B cell (primary cell): ENCODE measurements at regions not wholly inside any gene's neighbourhood (a gene's known extent, or its start where the extent isn't known, plus 50 kb on each side); places are given as distances from the start of the nearest gene placed in this dataset.

ENCODE experiments used
- ATAC-seq: fragments of 200-7000 bp; cut with Tn5 transposase; one replicate; pipeline ENCODE4 v1.10.0; 2021; ENCODE audit warnings: low read depth, mild to moderate bottlenecking, moderate number of reproducible peaks, moderate library complexity
- CTCF ChIA-PET: fragments of 350-600 bp; sonication (Branson Sonifier 250); formaldehyde crosslinking; loops from one replicate; lab custom pipeline; 2021; ENCODE audit warnings: antibody characterized with exemption, inconsistent platforms; lab: Charles Lee
- POLR2A ChIA-PET: fragments of 350-600 bp; sonication (Branson Sonifier 250); formaldehyde crosslinking; loops from one replicate; lab custom pipeline; 2021; ENCODE audit warnings: antibody characterized with exemption; lab: Charles Lee
- DNase-seq: peaks from one replicate; pipeline ENCODE4 v3.0.0; 2013
- H2AFZ ChIP-seq: 2 replicates; pipeline ENCODE4 v1.6.1; 2012; ENCODE audit warnings: mild to moderate bottlenecking, low read depth, low read length; ENCODE audit not compliant: insufficient read depth, poor library complexity, severe bottlenecking
- H3K27ac ChIP-seq, 2 donors: 1 replicate in 1 of 2; 2 replicates in 1 of 2; pipeline ENCODE4 v1.5.1; 2012 to 2013; ENCODE audit warnings: low read length in 2 of 2, mild to moderate bottlenecking in 2 of 2, moderate library complexity in 1 of 2
- H3K27me3 ChIP-seq, 4 experiments: fragments of 200-600 bp in 1 of 4; sonication (generic) in 1 of 4; replicated peaks in 1 of 4; 1 replicate in 2 of 4; 2 replicates in 2 of 4; pipeline versions ENCODE4 v1.6.1 to v1.7.0; 2013 to 2016; ENCODE audit warnings: low read length in 3 of 4, mild to moderate bottlenecking in 2 of 4, mixed read lengths in 1 of 4, moderate library complexity in 1 of 4; ENCODE audit not compliant: insufficient read depth in 4 of 4, control insufficient read depth in 3 of 4; ENCODE audit errors: control extremely low read depth in 1 of 4
- H3K36me3 ChIP-seq, 2 experiments: replicated peaks in 1 of 2; 1 replicate in 1 of 2; 2 replicates in 1 of 2; pipeline versions ENCODE4 v1.6.1 to v1.7.1; 2013; ENCODE audit warnings: low read length in 1 of 2; ENCODE audit not compliant: insufficient read depth in 2 of 2, control insufficient read depth in 1 of 2; ENCODE audit errors: control extremely low read depth in 1 of 2, extremely low read depth in 1 of 2
- H3K4me1 ChIP-seq, 2 donors: fragments of 200-600 bp in 1 of 2; sonication (generic) in 1 of 2; 1 replicate in 1 of 2; 2 replicates in 1 of 2; pipeline versions ENCODE4 v1.5.1 to v1.6.1; 2013 to 2017; ENCODE audit warnings: low read length in 2 of 2; ENCODE audit not compliant: control insufficient read depth in 2 of 2, insufficient read depth in 2 of 2
- H3K4me2 ChIP-seq: replicated peaks from 2 replicates; pipeline ENCODE3; 2012; ENCODE audit warnings: mild to moderate bottlenecking, low read depth, low read length; ENCODE audit not compliant: poor library complexity, severe bottlenecking
- H3K4me3 ChIP-seq, 5 experiments: fragments of 200-600 bp in 1 of 5; sonication (generic) in 1 of 5; 1 replicate in 3 of 5; 2 replicates in 2 of 5; pipeline versions ENCODE4 v1.5.1 to v1.7.0; 2011 to 2016; ENCODE audit warnings: low read length in 4 of 5, mild to moderate bottlenecking in 4 of 5, low read depth in 2 of 5, control low read depth in 1 of 5, moderate library complexity in 1 of 5; ENCODE audit not compliant: insufficient read depth in 1 of 5; ENCODE audit errors: control extremely low read depth in 1 of 5, extremely low read depth in 1 of 5
- H3K79me2 ChIP-seq: fragments of 200-600 bp; sonication (generic); one replicate; pipeline ENCODE4 v1.6.0; 2016; ENCODE audit warnings: low read length; ENCODE audit not compliant: control insufficient read depth, insufficient read depth
- H3K9ac ChIP-seq: fragments of 200-600 bp; sonication (generic); 2 replicates; pipeline ENCODE4 v1.6.1; 2017; ENCODE audit warnings: mild to moderate bottlenecking, low read length, moderate library complexity
- H3K9me3 ChIP-seq, 3 donors: one replicate each; pipeline versions ENCODE4 v1.6.1 to v1.7.1; 2013; ENCODE audit warnings: low read length in 2 of 3; ENCODE audit not compliant: control insufficient read depth in 2 of 3, insufficient read depth in 1 of 3; ENCODE audit errors: control extremely low read depth in 1 of 3
- H4K20me1 ChIP-seq: 2 replicates; pipeline ENCODE4 v1.6.0; 2012; ENCODE audit warnings: mild to moderate bottlenecking, low read length; ENCODE audit not compliant: insufficient read depth, control insufficient read depth, poor library complexity, severe bottlenecking
- H3K27ac Mint-ChIP-seq: one replicate; pipeline ENCODE4 v1.8.0; 2021; ENCODE audit warnings: mixed read lengths
- H3K27me3 Mint-ChIP-seq: one replicate; pipeline ENCODE4 v1.8.0; 2021; ENCODE audit warnings: mixed read lengths
- H3K4me1 Mint-ChIP-seq: one replicate; pipeline ENCODE4 v1.8.0; 2021; ENCODE audit warnings: mixed read lengths
- H3K4me3 Mint-ChIP-seq: one replicate; pipeline ENCODE4 v1.8.0; 2021; ENCODE audit warnings: mixed read lengths
- H3K9me3 Mint-ChIP-seq: one replicate; pipeline ENCODE4 v1.8.0; 2022; ENCODE audit warnings: mixed read lengths; ENCODE audit not compliant: insufficient read depth
- CTCF ChIP-seq: fragments of 200-600 bp; IDR thresholded peaks from one replicate; pipeline ENCODE4 v1.8.0; 2022; ENCODE audit warnings: antibody characterized with exemption, mild to moderate bottlenecking
- EZH2 ChIP-seq: IDR thresholded peaks from 2 replicates; pipeline ENCODE4 v1.6.1; 2012; ENCODE audit warnings: borderline replicate concordance, low read depth, mild to moderate bottlenecking, moderate library complexity, low read length; ENCODE audit not compliant: insufficient read depth, poor library complexity, severe bottlenecking
- WGBS: methylation state at CpG from one replicate; pipeline ENCODE4 v1.1.5; 2013; ENCODE audit warnings: missing lambda C conversion rate; ENCODE audit not compliant: insufficient coverage; 5-methylcytosine and 5-hydroxymethylcytosine counted together
- intact Hi-C: fragments of 100-400 bp; cut with micrococcal nuclease; formaldehyde crosslinking; loops from one replicate; pipeline ENCODE4 v1.10.0; 2022

DNA sequence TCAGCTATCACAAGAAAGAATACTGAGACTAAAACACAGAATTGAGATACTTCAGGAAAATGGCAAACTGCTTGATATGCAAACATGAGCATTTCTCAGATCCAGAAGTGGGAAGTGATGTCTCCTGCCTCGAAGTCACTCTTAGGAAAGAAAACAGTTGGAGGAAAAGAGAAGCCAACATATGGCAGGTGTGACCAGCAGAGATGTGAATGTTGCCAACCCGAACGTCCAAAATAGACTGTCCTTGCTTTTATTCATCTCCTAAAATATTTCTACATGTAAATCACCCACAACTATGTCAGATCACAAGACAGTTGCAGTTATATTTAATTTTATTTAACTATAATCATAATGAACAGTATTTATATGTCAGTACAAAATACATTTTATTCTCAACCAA, 687.6 kb downstream of the GALC start:
- no peak overlapping the region for H3K27ac ChIP-seq
- H3K27me3 ChIP-seq: no peaks in the 10 kb centered on the region
- H3K4me3 ChIP-seq: no peak overlapping the region
- H3K27ac Mint-ChIP-seq: no peak overlapping the region
- DNase-seq (no peak), ATAC-seq (no peak)
- CTCF ChIA-PET: no interaction called here
- H3K9ac ChIP-seq: no peak overlapping the region
- no peak for TF ChIP-seq EZH2
- TF ChIP-seq CTCF: no peak
- H3K4me1 ChIP-seq: no peaks in the 10 kb centered on the region
- H3K9me3 Mint-ChIP-seq: peaks cover 2% of the 10 kb centered on the region
- no peak overlapping the region for H3K4me2 ChIP-seq
- intact Hi-C loops: no loop called here
- no peaks in the 10 kb centered on the region for H3K9me3 ChIP-seq
- POLR2A ChIA-PET: no interaction called here
- no peaks in the 10 kb centered on the region for H3K27me3 Mint-ChIP-seq
- H3K4me3 Mint-ChIP-seq: no peak overlapping the region
- no peaks in the 10 kb centered on the region for H3K79me2 ChIP-seq
- no peak overlapping the region for H2AFZ ChIP-seq
- 17% methylated on average over 1 of the region's 3 CpGs for WGBS
- no peaks in the 10 kb centered on the region for H4K20me1 ChIP-seq
- no peaks in the 10 kb centered on the region for H3K36me3 ChIP-seq
- no peaks in the 10 kb centered on the region for H3K4me1 Mint-ChIP-seq

DNA sequence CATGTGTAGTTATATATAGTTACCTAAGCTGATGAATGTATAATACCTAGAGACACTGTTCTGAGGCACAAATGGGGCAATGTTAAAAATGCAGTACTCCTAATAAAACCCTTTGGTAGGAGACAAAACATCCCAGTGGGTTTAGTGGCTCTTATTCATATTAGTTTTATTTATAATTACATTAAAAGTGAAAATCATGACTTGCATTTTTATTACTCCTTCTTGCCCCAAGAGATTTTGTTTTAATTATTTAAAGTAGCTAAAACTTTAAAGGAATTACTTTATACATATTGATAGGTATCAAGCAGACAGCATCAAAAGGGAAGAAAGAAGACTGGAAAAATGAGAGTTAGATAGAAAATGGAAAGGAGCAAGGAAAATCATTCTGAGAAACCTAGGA, 688.6 kb downstream of the GALC start:
- Histone ChIP-seq H4K20me1 (no peaks in the 10 kb centered on the region), H3K27me3 (no peaks in the 10 kb centered on the region), H2AFZ (no peak overlapping the region), H3K9ac (no peak overlapping the region), H3K36me3 (no peaks in the 10 kb centered on the region), H3K9me3 (no peaks in the 10 kb centered on the region), H3K27ac (no peak overlapping the region), H3K4me2 (no peak overlapping the region), H3K79me2 (no peaks in the 10 kb centered on the region), H3K4me1 (no peaks in the 10 kb centered on the region), H3K4me3 (no peak overlapping the region)
- no peak for ATAC-seq
- POLR2A ChIA-PET: no interaction called here
- Mint-ChIP-seq H3K4me3 (no peak overlapping the region), H3K4me1 (no peaks in the 10 kb centered on the region), H3K27me3 (no peaks in the 10 kb centered on the region), H3K9me3 (peaks cover 2% of the 10 kb centered on the region), H3K27ac (no peak overlapping the region)
- DNase-seq: no peak
- no peak for TF ChIP-seq EZH2
- TF ChIP-seq CTCF: no peak
- CTCF ChIA-PET: no interaction called here
- intact Hi-C loops: no loop called here
